Activated naive CD8-positive, alpha-beta T cell treated with anti-CD3 and anti-CD28 coated beads for 36 hours (primary cell): ENCODE measurements at regions not wholly inside any gene's neighbourhood (a gene's known extent, or its start where the extent isn't known, plus 50 kb on each side); places are given as distances from the start of the nearest gene placed in this dataset.

Source experiments
- DNase-seq: peaks from one replicate; pipeline ENCODE4 v3.0.0; 2021
- H3K27ac Mint-ChIP-seq: one replicate; pipeline ENCODE4 v1.8.0; 2022; ENCODE audit warnings: mild to moderate bottlenecking, moderate library complexity, mixed read lengths
- H3K27me3 Mint-ChIP-seq: one replicate; pipeline ENCODE4 v1.8.0; 2022; ENCODE audit warnings: mild to moderate bottlenecking, mixed read lengths
- H3K36me3 Mint-ChIP-seq: one replicate; pipeline ENCODE4 v1.8.0; 2021; ENCODE audit warnings: mild to moderate bottlenecking, mixed read lengths
- H3K4me1 Mint-ChIP-seq: one replicate; pipeline ENCODE4 v1.8.0; 2021; ENCODE audit warnings: mixed read lengths
- H3K4me3 Mint-ChIP-seq: one replicate; pipeline ENCODE4 v1.8.0; 2022; ENCODE audit warnings: mild to moderate bottlenecking, moderate library complexity, mixed read lengths
- H3K9me3 Mint-ChIP-seq: one replicate; pipeline ENCODE4 v1.8.0; 2022; ENCODE audit warnings: mixed read lengths

GRCh38 chr13:106010836-106011235, 524.6 kb downstream of the EFNB2 start:
- no peaks in the 10 kb centered on the region for H3K9me3 Mint-ChIP-seq
- no peak for DNase-seq
- no peak overlapping the region for H3K4me3 Mint-ChIP-seq
- no peaks in the 10 kb centered on the region for H3K27me3 Mint-ChIP-seq
- H3K4me1 Mint-ChIP-seq = no peaks in the 10 kb centered on the region
- H3K27ac Mint-ChIP-seq = no peak overlapping the region
- no peaks in the 10 kb centered on the region for H3K36me3 Mint-ChIP-seq

DNA sequence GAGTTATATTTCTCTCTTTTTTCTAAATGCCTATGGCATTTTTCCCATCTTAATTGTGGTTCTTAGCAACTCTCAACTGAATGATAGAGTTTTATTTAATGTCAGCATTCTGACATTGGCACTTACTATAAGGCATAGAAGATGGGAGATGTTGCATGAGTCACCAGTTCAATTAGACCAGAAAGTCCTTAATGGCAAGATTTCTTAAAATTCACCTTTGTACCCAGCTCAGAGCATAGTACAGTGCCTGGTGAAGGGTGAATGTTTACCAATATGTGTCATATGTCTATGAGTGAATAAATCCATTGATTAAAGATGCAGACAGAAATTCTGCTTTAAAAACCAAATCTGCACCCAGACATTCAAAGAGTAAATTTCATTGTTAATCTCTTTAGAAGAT, 526.9 kb downstream of the EFNB2 start:
- Mint-ChIP-seq H3K4me3 (no peak overlapping the region), H3K4me1 (no peaks in the 10 kb centered on the region), H3K27ac (no peak overlapping the region), H3K9me3 (no peaks in the 10 kb centered on the region), H3K27me3 (no peaks in the 10 kb centered on the region), H3K36me3 (no peaks in the 10 kb centered on the region)
- no peak for DNase-seq

GRCh38 chr13:106007156-106007555, 528.3 kb downstream of the EFNB2 start:
- Mint-ChIP-seq H3K4me3 (no peak overlapping the region), H3K27me3 (no peaks in the 10 kb centered on the region), H3K9me3 (no peaks in the 10 kb centered on the region), H3K27ac (no peak overlapping the region), H3K4me1 (no peaks in the 10 kb centered on the region), H3K36me3 (no peaks in the 10 kb centered on the region)
- DNase-seq = no peak

DNA sequence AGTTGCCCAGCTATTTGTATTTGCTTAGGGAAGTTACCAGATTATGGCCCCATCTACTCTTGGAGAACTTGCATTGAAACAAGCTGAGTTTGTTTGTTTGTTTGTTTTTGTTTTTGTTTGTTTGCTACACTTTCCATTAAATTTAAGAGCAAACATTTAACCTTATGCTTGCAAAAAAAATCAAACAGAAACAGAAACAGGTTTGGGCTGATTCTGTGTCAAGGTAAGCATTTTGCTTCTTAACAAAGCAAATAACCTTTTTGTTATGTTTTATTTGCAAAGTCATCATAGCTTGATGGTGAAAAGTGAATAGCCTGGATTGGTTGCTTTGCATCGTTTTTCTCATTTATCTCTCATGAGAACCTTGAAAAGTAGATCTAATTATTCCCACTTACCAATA, 531.8 kb downstream of the EFNB2 start:
- H3K9me3 Mint-ChIP-seq = peaks cover 1% of the 10 kb centered on the region
- no peaks in the 10 kb centered on the region for H3K4me1 Mint-ChIP-seq
- H3K4me3 Mint-ChIP-seq = no peak overlapping the region
- no peaks in the 10 kb centered on the region for H3K36me3 Mint-ChIP-seq
- no peak overlapping the region for H3K27ac Mint-ChIP-seq
- peaks cover 4% of the 10 kb centered on the region for H3K27me3 Mint-ChIP-seq
- DNase-seq = no peak

DNA sequence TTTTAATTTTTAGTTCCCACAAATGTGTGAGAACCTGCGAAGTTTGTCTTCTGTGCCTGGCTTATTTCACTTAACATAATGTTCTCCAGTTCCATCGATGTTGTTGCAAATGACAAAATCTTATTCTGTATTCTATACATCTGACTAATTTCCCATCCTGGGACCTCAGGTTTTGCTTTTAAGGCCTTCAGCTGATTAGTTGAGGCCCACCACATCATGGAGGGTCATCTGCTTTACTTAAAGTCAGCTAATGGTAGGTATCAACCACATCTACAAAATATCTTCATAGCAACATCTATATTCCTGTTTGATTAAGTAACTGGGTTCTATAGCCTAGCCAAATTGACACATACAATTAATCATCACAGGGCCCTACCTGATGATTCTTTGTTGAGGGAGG, 534.0 kb downstream of the EFNB2 start:
- DNase-seq = no peak
- no peak overlapping the region for H3K4me3 Mint-ChIP-seq
- H3K36me3 Mint-ChIP-seq = no peaks in the 10 kb centered on the region
- no peak overlapping the region for H3K27ac Mint-ChIP-seq
- H3K9me3 Mint-ChIP-seq = peaks cover 2% of the 10 kb centered on the region
- H3K27me3 Mint-ChIP-seq = peaks cover 4% of the 10 kb centered on the region
- H3K4me1 Mint-ChIP-seq = no peaks in the 10 kb centered on the region

- Mint-ChIP-seq H3K36me3 (no peaks in the 10 kb centered on the region), H3K4me1 (no peaks in the 10 kb centered on the region), H3K27me3 (peaks cover 4% of the 10 kb centered on the region), H3K27ac (no peak overlapping the region), H3K9me3 (peaks cover 2% of the 10 kb centered on the region), H3K4me3 (no peak overlapping the region)
- DNase-seq = no peak
These were observed 537.6 kb downstream of the EFNB2 start for GRCh38 chr13:105997581-105998550.

DNA sequence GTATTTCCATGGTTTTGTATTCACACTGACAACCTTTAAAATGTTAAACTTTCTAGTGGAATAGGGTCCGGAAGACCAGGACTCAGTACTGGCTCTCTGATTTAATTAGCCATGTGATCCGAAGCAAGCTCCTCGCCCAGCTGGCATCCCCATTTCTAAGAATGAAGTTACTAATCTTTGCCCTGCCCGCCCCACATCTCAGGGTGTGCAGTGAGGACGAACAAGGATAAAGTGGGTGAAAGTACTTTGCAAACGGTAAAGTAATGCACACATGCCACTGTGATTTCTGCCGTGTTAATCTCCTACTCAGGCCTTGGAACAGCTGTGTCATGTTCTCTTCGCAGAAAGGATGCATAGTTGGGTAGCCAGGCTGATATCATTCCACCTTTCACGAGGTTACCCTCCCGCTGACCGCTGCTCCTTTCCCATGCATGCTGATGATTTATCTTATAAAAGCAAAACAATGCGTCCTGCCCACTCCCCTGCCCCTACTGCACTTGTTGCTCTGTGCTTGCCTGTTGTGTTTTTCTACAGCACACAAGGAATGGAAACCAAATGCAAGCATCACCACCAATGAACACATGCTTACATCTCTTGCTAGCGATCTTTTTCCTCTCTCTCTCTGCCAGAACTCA, 539.0 kb downstream of the EFNB2 start:
- Mint-ChIP-seq H3K27me3 (peaks cover 3% of the 10 kb centered on the region), H3K4me3 (no peak overlapping the region), H3K36me3 (no peaks in the 10 kb centered on the region)

GRCh38 chr13:105994340-105994739, 541.1 kb downstream of the EFNB2 start:
- Mint-ChIP-seq H3K9me3 (peaks cover 2% of the 10 kb centered on the region), H3K27me3 (no peaks in the 10 kb centered on the region), H3K27ac (no peak overlapping the region), H3K36me3 (no peaks in the 10 kb centered on the region), H3K4me3 (no peak overlapping the region), H3K4me1 (no peaks in the 10 kb centered on the region)
- DNase-seq = no peak

More for the DNA sequence above, 539.0 kb downstream of the EFNB2 start:
- Mint-ChIP-seq H3K4me1 (no peaks in the 10 kb centered on the region), H3K27ac (no peak overlapping the region), H3K9me3 (peaks cover 2% of the 10 kb centered on the region)
- no peak for DNase-seq

DNA sequence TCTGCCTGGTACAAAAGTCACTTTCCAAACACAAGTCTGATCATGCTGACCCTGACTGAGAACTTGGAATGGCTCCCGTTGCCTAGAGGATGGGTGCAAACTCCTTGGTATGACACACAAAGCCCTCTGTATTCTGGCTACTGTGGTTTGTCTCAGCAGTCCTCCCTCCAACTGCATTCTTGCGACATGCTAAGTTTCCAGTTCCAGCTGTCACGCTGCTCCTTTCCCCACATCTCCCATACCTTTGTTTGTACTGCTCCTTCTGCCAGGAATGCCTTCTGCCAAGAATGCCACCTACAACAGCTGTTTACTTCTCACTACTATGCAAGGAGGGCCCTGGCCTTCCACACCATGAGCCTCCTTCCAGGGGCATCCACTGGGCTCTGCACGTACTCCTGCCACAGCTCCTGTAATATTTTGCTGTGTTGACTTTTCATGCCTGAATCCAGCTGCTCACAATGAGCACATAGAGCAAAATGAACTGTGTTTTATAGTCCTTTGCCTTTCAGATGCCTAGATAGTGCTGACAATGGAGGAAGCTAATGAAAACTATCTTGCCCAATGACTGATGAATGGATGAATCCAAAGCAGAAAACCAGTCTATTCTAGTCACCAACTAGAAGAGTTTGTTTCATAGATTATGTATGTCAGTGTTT, 543.7 kb downstream of the EFNB2 start:
- Mint-ChIP-seq H3K9me3 (no peaks in the 10 kb centered on the region), H3K27ac (no peak overlapping the region), H3K4me1 (no peaks in the 10 kb centered on the region), H3K27me3 (no peaks in the 10 kb centered on the region), H3K36me3 (no peaks in the 10 kb centered on the region), H3K4me3 (no peak overlapping the region)
- no peak for DNase-seq

DNA sequence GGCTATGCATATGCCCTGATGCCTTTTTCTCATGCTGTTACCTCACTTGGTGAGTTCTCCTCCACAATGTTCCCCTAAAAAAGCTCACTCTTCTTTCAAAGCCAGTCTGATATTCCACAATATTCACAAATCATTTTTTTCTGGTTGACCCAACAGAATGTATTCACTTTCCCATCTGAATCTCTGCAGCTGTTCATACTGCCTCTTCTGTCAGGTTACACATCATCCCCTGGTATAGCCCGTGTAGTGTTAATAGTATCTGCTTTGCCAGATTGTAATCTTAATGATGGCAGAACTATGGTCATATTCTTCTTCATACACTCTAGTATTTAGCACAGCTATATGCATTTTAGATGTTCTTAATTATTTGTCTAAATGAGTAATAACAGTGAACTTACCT, 544.3 kb downstream of the EFNB2 start:
- Mint-ChIP-seq H3K36me3 (no peaks in the 10 kb centered on the region), H3K27me3 (no peaks in the 10 kb centered on the region), H3K4me3 (no peak overlapping the region), H3K9me3 (no peaks in the 10 kb centered on the region), H3K4me1 (no peaks in the 10 kb centered on the region), H3K27ac (no peak overlapping the region)
- no peak for DNase-seq

- no peak for DNase-seq
- Mint-ChIP-seq H3K9me3 (no peaks in the 10 kb centered on the region), H3K4me1 (no peaks in the 10 kb centered on the region), H3K36me3 (no peaks in the 10 kb centered on the region), H3K27me3 (no peaks in the 10 kb centered on the region), H3K4me3 (no peak overlapping the region), H3K27ac (no peak overlapping the region)
These were observed 545.1 kb downstream of the EFNB2 start for GRCh38 chr13:105990256-105990958.

DNA sequence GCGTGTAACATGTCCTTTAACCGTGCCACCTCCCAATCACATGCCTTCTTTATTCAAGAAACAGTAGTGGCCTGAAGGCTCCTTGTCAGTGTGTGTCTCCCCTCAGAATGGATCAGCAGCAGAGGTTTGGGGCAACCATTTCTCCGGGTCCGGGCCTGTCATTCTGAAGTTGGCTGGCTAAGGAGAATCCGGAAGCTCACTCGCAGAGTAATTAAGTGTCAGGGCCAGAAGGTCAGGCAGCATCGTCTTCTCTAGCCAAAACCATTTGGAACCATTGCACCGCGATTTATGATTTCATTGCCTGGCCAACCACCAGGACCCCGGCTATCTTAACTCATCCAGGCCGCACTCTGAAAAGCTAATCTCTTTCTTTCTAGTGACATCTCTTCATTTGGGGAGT, 550.8 kb downstream of the EFNB2 start:
- H3K4me1 Mint-ChIP-seq = no peaks in the 10 kb centered on the region
- no peak overlapping the region for H3K4me3 Mint-ChIP-seq
- DNase-seq = no peak
- no peak overlapping the region for H3K27ac Mint-ChIP-seq
- H3K9me3 Mint-ChIP-seq = no peaks in the 10 kb centered on the region
- H3K27me3 Mint-ChIP-seq = no peaks in the 10 kb centered on the region
- no peaks in the 10 kb centered on the region for H3K36me3 Mint-ChIP-seq

- no peak overlapping the region for H3K27ac Mint-ChIP-seq
- H3K36me3 Mint-ChIP-seq = no peaks in the 10 kb centered on the region
- H3K4me1 Mint-ChIP-seq = no peaks in the 10 kb centered on the region
- no peaks in the 10 kb centered on the region for H3K27me3 Mint-ChIP-seq
- H3K4me3 Mint-ChIP-seq = no peak overlapping the region
- DNase-seq = no peak
- no peaks in the 10 kb centered on the region for H3K9me3 Mint-ChIP-seq
These were observed 551.2 kb downstream of the EFNB2 start for GRCh38 chr13:105984236-105984635.

DNA sequence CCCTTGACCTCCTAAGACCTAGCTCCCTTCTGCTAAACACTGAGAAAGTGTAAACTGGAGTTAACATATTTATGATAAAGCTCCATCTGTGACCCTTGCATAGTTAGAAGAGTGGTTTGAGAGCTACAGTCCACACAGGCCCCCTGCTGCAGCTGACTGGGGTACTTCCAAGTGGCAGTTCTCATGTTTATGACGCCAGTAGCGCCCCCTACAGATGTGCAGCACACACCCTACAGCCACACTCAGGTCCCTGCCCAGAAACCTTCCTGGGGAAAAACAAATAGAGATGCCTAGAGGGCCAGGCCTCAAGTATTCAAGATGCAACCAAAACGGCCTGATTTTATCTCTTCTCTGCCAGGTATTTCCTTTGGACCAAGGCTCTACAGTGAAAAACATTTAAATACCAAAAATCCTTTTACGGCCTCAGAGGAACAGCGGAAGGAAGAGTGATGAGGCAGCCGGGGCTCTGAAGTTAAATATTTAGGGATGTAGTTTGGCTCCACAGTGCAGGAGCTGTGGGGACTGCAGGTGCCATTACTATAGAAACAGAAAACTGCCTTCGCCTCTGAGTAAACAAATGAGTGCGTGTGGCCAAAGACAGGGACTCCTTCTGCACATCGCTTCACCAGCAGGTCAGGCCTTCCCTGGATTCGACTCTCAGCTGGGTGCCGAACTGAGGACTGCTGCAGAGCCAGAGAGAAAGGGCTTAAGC, 553.1 kb downstream of the EFNB2 start:
- no peak for DNase-seq
- no peaks in the 10 kb centered on the region for H3K4me1 Mint-ChIP-seq
- no peaks in the 10 kb centered on the region for H3K9me3 Mint-ChIP-seq

More for the DNA sequence above, 553.1 kb downstream of the EFNB2 start:
- H3K27ac Mint-ChIP-seq = no peak overlapping the region
- H3K27me3 Mint-ChIP-seq = no peaks in the 10 kb centered on the region
- H3K36me3 Mint-ChIP-seq = no peaks in the 10 kb centered on the region
- H3K4me3 Mint-ChIP-seq = no peak overlapping the region
